GM21737 (cell line): ENCODE measurements at regions not wholly inside any gene's neighbourhood (a gene's known extent, or its start where the extent isn't known, plus 50 kb on each side); places are given as distances from the start of the nearest gene placed in this dataset.

Experiments
- ATAC-seq: cut with Tn5 transposase; IDR thresholded peaks from one replicate; pipeline ENCODE4 v1.9.1; 2021; ENCODE audit warnings: mild to moderate bottlenecking, moderate library complexity; ENCODE audit not compliant: unreplicated experiment

DNA sequence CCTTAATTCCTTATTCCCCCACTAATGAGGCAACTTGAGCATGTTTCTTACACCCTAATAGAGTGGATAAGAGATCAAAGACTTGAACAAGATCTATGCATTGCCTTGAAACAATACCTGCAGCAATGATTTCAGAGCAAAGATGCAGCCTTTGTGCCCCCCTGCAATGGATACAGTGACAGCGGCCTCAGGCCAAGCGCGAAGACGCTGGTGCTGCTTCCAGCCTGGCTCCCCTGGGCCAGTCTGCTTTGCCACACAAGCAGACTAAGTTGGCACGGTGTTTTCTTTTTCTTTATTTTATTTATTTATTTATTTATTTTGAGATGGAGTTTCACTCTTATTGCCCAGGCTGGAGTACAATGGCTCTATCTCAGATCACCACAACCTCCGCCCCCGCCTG, 179.8 kb upstream of the S1PR3 start:
- no peak for ATAC-seq

DNA sequence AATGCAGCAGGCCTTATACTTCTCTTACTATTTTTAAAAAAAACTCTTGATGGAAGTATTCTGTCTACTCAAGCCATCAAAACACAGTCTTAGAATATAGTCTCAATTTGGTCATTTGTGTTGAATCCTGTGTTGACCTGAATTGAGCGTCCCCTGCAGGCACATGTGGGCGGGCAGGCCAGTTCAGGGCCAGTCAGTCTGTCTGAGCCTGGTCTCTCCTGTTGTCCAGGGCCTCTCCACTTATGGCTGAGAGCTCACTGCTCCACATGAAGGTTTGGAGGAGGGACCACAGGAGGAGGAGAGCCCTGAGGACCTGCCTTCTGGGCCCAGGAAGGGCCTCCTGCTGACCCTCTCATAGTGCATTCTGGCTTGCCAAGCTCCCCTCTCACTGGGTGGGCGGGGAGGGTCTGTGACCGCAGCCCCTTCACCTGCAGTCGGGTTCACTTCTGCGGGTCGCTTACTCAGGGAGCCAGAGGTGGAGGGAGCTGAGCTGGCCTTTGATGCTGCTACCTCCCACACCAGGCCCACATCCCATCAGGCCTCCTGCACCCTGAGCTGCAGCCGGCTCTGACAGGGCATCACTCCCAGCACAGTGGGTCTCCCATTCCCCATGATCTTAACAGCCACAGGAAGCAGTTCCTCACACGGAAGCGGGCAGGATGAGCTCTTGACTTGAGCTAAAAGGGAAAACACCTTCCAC, 178.2 kb upstream of the S1PR3 start:
- ATAC-seq = no peak

DNA sequence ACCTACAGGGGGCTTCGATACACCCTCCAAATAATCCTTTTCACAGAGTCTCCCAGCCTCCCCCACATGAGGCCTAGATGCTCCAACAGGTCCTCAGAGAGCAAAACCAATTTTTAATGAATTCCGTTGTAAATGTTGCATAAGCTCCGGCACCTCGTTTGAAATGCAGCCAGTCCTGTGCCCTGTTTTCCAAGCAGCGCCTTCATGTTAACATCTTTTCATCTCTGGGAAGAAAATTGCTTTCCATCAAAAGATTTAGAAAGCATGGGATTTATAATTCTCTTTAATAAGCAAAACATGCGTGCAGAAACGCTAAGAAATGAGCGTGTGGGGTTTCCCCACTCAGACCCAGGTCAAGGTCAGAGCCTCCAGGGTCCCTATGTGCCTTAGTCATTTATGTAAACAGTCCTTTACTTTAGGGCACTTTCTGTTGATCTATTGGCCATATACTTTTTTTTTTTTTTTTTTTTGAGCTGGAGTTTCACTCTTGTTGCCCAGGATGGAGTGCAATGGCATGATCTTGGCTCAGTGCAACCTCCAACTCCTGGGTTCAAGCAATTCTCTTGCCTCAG, 177.5 kb upstream of the S1PR3 start:
- no peak for ATAC-seq

DNA sequence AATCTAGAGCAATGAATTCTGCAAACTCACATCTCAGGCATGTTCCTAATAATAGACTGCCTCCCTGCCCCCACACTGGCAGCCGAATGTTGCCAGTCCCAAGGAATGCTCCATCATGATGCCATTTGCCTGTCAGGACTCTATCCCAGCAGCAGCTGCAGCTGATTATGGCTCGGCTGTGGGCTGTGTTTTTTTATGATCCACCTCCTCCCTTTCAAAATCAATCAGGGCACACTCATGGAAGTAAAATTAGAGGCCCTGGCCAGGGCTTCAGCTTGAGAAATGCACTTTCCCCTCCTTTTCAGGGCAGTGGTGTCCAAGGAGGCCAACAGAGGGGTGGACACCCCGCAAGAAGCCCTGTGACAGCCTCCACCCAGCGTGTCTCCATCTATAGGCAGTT, 176.7 kb upstream of the S1PR3 start:
- no peak for ATAC-seq

DNA sequence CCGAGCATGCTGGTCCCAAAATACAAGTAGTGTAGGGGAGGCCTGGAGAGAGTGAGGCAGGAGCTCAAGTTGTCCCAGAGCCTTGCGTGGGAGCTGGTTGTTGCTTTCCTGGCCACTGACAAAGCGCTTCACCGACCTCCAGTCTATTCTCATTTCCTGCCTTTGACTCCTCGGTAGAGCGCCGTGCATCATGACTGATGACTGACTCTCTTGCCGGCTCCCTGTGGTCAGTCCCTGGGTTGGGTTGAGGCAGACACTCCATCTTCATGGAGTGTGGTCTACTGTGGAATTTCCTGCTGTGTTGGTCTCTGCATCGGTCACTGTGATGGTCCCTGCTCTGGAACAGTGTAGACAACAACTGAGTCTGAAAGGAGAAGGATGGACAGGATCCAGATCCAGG, 175.1 kb upstream of the S1PR3 start:
- no peak for ATAC-seq

DNA sequence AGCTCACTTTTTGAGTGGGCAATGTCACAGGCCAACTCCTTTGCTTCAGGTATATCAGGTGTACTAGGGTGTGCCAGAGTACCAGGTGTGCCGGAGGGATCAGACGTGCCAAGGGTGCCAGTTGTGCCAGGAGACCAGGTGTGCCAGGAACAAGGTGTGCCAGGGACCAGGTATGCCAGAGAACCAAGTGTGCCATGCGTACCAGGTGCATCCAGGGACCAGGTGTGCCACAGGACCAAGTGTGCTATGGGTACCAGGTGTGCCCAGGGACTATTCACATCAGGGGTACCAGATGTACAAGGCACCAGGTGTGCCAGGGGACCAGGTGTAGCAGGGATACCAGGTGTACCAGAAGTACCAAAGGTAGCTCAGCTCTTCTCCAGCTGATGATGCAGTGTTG, 174.7 kb upstream of the S1PR3 start:
- no peak for ATAC-seq

DNA sequence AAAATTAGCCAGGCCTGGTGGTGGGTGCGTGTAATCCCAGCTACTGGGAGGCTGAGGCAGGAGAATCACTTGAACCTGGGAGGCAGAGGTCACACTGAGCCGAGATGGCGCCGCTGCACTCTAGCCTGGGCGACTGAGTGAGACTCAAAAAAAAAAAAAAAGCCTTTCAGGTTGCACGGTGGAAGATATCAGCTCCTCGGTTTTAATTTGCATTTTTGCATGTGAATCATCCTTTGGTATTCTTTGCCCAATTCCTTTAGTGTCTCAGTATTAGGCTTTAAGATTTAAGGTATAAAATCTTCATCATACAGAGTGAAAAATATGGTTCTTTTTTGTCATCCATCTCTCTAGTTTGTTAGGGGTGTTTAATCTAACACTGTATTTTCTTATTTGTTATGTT, 173.6 kb upstream of the S1PR3 start:
- ATAC-seq = no peak

DNA sequence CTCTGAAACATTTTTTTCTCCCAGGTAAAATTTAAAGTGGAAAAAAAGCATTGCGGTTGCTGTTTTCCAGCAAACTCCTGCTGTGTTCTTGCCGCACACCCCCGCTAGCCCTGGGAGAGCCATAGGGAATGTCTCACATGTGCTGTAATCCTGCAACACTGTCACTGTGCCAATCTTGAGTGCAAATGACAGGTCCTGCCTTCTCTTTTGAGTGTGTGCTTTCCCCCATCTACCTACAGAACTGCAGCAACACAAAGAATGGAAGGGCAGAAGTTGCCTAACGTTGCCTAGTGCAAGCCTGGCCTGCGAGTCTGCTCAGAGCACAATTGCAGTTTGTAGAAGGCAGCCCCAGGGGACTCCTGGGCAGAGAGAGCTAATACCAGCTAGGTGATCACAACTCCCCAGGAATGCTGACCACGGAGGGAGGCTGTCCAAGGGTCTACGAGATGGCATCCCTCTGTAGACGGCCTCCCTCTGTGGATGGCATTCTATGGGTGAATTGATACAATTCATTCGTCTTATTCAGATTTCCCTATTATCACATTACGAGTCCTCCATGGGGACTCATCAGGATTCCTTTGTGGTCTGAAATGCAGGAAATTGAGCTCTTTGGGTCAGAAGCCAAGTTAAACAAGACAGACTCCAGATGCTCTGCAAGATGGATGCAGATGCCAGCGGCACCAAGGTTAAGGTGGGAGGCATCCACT, 172.6 kb upstream of the S1PR3 start:
- no peak for ATAC-seq

DNA sequence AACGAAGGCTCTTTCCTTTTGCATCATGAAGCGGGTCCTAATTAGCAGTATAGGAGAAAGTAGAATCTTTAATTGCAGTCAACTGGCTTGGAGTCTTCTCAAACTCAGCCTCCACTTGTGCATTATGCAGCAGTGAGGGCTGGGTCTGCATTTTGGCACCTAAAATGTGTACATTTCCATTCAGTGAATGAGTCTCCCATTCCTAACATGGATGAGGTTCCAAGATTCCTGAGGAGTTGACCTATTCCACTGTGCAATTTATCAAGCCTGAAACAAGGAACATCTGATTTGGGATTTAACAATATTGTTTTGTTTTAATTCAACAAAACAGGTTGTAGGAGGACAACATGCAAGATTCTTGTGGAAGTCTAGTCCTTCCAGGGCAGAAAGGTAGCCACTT, 171.8 kb upstream of the S1PR3 start:
- no peak for ATAC-seq

DNA sequence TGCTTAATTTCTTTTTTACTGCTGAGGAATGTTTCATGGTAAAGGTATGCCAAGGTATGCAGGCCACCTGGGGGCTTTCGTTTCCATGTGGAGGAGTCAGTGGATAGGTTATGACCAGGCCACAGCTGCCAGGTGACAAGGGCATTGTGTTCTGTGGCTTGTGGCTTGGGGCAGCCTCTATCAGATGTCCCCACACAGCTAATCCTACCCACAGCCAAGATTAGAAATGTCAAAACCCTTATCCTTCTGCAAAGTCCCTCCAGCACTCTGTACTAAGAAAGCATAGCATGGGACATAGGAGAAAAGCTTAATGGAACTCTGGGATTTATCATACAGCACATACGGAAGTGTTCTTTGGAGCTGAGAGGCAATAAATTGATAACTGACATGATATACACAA, 171.2 kb upstream of the S1PR3 start:
- ATAC-seq = no peak

DNA sequence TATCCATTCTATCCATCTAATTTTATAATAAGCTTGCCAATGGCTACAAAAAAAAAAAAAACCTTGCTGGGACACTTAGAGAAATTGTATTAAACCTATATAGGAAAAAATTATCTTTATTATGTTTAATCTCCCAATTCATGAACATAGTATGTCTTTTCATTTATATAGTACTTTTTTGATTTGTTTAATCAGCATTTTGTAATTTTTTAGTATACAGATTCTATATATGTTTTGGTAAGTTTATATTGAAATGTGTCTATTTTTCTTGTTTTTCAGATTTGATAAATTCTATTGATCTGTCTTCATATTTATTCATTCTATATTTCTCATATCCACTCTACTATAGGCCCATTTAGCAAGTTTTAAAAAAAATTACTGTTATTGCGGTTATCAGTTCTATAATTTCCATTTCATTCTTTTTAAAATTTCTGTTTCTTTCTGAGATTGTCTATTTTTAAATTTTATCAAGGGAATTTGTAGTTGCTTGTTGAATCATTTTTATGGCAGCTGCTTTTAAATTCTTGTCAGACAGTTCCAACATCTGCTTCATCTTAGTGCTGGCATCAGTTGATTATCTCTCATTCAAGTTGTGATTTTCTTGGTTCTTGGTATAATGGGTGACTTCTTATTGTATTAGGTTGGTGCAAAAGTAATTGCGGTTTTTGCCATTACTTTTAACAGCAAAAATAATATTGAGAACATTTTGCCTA, 170.1 kb upstream of the S1PR3 start:
- ATAC-seq = no peak

DNA sequence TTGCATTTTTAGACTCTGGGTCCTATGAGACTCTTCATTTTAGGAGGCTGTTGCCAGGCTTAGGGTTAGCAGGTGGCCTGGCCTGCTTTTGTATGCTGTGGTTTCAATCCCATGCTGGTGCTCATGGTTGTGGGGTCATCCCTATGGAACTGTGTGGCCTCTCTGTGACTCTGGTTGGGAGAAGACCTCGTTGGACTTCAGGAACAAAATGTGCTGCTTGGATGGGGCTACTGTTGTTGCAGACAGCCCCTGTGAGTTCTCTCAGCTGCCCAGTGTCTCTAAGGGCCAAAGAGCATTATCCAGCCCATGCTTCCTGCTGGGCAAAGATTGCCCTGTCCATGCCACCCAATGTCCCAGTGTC, 169.5 kb upstream of the S1PR3 start:
- no peak for ATAC-seq

DNA sequence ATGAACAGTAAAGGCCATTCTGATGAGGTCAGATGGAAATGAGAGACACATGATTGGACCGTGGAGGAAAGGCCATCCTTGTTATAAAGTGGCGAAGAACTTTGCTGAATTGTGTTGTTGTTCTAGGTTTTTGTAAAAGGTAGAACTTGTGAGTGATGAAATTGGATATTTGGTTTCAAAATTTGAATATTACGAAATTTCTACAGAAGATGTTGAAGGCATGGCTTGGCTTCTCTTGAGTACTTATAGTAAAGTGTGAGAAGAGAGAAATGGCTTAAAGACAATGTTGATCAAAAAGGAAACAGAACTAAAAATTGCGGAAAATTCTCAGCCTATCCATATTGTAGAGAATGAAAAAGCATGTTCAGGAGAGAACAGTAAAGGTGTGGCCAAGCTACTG, 166.6 kb upstream of the S1PR3 start:
- ATAC-seq = no peak

DNA sequence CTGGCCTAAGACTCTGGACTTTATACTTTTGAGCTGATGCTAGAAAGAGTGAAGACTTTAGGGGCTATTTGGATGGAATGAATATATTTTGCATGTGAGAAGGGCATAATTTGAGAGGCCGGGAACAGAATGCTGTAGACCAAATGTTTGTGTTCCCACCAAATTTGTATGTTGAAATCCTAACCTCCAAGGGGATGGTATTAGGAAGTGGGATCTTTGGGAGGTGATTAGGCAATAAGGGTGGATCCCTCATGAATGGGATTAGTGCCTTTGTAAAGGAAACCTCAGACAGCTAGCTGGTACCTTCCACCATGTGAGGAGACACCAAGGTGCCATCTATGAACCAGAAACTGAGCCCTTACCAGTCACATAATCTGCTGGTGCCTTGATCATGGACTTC, 165.1 kb upstream of the S1PR3 start:
- no peak for ATAC-seq

DNA sequence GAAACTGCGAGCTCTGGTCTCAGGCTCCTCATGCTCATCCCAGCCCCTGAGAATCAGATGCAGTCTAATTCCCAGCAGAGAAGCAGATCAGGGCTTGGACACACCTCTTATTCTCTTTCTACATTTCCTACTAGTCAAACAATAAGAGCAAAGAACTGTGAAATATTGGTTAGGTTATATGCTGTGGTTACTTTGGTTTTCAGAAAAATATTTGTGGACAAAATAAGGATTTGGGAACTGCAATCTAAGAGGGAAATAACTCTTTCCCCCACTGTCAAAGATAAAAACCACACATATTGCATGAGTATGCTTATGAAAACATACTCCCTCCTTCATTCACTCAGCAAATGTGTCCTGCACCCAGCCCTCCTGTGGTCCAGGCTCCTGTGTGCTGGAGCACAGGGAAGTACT, 164.5 kb upstream of the S1PR3 start:
- no peak for ATAC-seq

DNA sequence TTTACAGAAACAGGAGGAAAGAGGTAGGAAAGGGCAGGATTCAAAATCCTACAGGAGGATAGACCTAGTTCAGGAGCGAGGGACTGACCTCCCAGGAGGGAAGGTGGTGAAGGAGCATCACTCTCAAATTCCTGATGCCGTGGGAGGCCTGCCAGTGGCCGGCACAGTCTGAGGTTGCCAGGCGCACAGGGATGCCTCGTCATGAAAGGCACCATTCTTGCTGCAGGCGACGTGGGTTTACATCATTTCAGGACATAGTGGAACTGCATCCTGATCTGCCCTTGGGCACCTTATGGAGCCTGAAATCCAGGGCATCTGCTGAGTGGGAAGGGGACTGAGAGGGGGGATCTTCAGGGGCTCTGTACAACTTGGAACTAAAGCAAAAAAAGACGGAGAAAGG, 163.2 kb upstream of the S1PR3 start:
- no peak for ATAC-seq

DNA sequence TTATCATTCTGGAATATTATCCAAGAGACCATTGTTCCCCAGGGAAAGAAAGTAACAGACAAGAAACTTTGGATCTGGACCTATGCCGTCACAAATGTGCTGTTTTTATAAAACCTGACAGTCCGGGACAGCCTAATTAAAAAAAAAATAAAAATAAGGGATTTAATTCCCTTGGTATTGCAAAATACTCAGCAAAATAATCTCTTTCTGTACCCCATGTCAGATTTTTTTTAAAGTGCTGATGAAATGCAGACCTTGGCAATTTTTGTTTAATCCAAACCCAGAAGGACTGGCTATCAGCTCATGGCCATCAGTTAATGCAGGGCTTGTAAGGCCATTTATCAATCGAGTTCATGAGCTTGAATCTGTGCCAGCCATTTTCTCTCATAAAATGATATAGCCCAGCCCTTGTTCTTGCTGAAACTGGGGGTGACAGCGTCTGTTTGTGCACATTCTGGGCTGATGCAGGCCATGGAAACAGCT, 162.7 kb upstream of the S1PR3 start:
- ATAC-seq = no peak

DNA sequence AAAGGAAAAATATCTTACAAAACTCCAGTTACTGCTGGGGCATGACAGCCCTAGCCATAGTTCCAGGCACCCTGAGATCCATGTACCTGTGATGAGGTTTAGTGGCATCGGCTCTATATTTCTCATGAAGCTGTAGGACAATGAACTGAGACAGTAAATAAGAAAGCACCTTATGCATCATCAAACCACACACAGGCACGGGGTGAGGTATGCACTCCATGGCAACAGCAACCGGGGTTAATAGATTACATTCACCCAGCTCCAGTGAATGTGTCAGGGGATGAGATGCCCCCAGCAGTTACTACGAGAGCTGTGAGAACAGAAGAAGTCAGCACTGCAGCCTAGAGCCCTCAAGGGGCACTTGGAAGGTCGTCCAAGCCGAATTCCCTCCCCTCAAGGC, 162.0 kb upstream of the S1PR3 start:
- ATAC-seq = peak; percentile 76

DNA sequence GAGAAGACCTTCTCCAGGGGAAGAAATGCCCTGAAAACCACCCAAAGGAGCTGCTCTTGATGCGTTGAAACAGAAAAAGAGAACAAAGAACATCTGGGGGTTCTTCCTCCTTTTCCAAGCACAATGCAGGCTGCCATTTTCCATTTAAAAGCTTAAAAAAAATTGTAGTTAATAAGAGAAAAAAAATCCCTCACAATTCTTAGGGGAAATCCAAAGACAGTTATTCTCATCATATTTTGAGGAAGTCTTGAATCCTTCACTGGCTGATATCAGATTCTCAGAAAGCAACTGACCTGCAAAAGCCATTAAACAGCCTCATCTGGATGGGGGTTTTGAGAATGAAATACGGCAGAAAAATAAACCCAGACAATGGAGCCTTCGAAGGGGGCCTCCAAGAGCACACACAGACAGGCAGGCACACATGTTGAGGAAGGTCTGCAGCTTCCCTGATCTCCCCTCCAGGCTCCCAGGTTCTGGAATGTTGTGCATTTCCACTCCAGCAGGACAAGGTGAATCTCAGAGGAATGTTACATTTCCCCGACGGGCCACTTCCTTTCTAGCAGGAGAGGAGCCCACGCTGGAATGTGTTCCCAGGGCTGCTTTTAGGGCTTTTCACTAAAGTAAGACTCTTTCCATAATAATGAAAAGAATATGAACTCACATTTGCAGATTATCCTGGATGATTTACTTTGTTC, 159.4 kb upstream of the S1PR3 start:
- ATAC-seq = no peak

DNA sequence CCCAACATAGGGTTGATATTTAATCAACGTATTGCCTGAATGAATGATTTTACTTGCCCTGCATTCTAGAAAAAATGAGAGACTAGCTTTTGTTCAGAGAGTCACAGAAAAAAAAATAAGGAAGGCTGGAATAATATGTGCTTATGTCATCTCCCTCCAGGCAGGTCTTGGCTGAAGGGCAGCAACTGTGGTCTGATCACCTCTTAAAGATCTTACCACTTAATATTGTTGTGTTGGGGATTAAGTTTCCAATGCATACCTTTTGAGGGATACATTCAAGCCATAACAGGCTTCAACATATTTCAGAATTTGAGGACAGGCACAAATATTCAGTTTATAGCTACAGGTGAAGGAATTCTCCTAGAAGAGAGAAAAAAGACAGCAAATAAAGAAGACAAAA, 157.3 kb upstream of the S1PR3 start:
- no peak for ATAC-seq

DNA sequence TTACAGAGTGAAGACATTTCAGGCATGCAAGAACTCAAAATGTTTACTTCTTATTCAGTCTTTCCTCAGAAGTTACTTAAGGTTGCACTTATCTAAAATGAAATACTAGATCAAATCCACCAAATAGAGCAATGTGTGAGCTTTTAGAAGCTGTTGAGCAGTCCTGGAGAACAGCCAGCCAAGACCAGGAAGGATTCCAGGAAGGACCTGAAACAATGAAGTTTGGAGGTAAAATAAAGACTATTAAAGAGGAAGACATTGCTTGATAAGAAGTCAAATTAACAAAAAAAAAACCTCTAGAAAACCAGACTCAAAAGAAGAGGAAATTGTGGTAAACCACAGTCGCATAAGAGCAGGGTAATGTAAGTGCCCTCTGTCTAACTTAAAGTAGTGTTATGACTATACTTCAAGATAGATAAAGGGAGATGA, 156.2 kb upstream of the S1PR3 start:
- peak; percentile 87 for ATAC-seq
